ENCODE measurements at regions not wholly inside any gene's neighbourhood (a gene's known extent, or its start where the extent isn't known, plus 50 kb on each side); places are given as distances from the start of the nearest gene placed in this dataset.

GRCh38 chr19:29417048-29417447, 108.7 kb upstream of the VSTM2B start:
- in situ Hi-C loops (cut with HindIII; ENCODE audit: low pct_unique_long_range_greater_than_20kb, low sequenced_read_pairs) (no loop called here), intact Hi-C loops (cut with micrococcal nuclease; ENCODE audit: unreplicated experiment) (no loop called here)

DNA sequence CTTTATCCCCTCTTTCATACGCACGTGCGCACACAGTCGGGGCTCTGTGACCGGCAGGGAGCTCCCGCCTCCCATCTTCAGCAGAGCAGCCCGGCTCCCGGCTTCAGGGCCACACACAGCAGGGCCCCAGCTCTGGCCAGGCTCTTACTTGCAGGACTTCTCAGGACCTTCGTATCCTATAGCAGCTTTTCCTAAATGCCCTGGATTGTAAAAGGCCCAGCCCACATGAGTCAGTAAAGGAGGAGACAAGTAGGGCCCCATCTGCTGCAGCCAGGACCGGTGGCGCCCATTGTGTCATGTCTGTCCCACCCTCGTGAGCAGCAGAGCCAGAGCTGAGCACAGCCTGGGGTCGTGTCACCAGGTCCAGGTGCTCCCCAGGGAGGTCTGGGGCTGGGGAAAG, 107.6 kb upstream of the VSTM2B start:
- in situ Hi-C loops (cut with HindIII; ENCODE audit: low pct_unique_long_range_greater_than_20kb, low sequenced_read_pairs) = no loop called here
- BruUV-seq (replicated peaks) = no TSS peak

More at GRCh38 chr19:29417048-29417447, 108.7 kb upstream of the VSTM2B start:
- ChIA-PET CTCF (no interaction called here), POLR2A (no interaction called here)
- DNase-seq (ENCODE audit: low read depth, low spot score) (no peak), ATAC-seq (no peak; the same call in 1 of the 2 replicates)
- no peaks in the 10 kb centered on the region for H3K9me3 ChIP-seq (ENCODE audit: control insufficient read depth, insufficient read depth, low read depth, low read length)
- no peak overlapping the region for H3K4me3 ChIP-seq (ENCODE audit: low read depth in 2 of 2, low read length in 2 of 2)
- BruUV-seq (replicated peaks) = no TSS peak
- no peaks in the 10 kb centered on the region for H3K4me1 ChIP-seq (ENCODE audit: control insufficient read depth, insufficient read depth, low read length)
- TF ChIP-seq POLR2AphosphoS5 (IDR thresholded peaks at IDR 0.05; ENCODE audit: low read depth, low read length) = no peak
- no peak for TF ChIP-seq SIN3A (IDR thresholded peaks at IDR 0.05; ENCODE audit: borderline replicate concordance, insufficient read depth, low read depth, low read length)
- TF ChIP-seq, protein P1, sequence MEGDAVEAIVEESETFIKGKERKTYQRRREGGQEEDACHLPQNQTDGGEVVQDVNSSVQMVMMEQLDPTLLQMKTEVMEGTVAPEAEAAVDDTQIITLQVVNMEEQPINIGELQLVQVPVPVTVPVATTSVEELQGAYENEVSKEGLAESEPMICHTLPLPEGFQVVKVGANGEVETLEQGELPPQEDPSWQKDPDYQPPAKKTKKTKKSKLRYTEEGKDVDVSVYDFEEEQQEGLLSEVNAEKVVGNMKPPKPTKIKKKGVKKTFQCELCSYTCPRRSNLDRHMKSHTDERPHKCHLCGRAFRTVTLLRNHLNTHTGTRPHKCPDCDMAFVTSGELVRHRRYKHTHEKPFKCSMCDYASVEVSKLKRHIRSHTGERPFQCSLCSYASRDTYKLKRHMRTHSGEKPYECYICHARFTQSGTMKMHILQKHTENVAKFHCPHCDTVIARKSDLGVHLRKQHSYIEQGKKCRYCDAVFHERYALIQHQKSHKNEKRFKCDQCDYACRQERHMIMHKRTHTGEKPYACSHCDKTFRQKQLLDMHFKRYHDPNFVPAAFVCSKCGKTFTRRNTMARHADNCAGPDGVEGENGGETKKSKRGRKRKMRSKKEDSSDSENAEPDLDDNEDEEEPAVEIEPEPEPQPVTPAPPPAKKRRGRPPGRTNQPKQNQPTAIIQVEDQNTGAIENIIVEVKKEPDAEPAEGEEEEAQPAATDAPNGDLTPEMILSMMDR (IDR thresholded peaks at IDR 0.05) = no peak
- TF ChIP-seq TCF7L2 (IDR thresholded peaks at IDR 0.05; ENCODE audit: low read depth, low read length) = no peak
- TF ChIP-seq, protein P2, sequence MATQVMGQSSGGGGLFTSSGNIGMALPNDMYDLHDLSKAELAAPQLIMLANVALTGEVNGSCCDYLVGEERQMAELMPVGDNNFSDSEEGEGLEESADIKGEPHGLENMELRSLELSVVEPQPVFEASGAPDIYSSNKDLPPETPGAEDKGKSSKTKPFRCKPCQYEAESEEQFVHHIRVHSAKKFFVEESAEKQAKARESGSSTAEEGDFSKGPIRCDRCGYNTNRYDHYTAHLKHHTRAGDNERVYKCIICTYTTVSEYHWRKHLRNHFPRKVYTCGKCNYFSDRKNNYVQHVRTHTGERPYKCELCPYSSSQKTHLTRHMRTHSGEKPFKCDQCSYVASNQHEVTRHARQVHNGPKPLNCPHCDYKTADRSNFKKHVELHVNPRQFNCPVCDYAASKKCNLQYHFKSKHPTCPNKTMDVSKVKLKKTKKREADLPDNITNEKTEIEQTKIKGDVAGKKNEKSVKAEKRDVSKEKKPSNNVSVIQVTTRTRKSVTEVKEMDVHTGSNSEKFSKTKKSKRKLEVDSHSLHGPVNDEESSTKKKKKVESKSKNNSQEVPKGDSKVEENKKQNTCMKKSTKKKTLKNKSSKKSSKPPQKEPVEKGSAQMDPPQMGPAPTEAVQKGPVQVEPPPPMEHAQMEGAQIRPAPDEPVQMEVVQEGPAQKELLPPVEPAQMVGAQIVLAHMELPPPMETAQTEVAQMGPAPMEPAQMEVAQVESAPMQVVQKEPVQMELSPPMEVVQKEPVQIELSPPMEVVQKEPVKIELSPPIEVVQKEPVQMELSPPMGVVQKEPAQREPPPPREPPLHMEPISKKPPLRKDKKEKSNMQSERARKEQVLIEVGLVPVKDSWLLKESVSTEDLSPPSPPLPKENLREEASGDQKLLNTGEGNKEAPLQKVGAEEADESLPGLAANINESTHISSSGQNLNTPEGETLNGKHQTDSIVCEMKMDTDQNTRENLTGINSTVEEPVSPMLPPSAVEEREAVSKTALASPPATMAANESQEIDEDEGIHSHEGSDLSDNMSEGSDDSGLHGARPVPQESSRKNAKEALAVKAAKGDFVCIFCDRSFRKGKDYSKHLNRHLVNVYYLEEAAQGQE (IDR thresholded peaks at IDR 0.05; ENCODE audit: insufficient read depth in 1 of 2, low read depth in 2 of 2, low read length in 1 of 2) = no peak
- no peak overlapping the region for H3K27ac ChIP-seq (ENCODE audit: low read length)
- no peaks in the 10 kb centered on the region for H3K27me3 ChIP-seq (ENCODE audit: control insufficient read depth, insufficient read depth, low read length)
- H3K36me3 ChIP-seq (ENCODE audit: control insufficient read depth, insufficient read depth, low read length) = no peaks in the 10 kb centered on the region

More for the DNA sequence above, 107.6 kb upstream of the VSTM2B start:
- DNase-seq (ENCODE audit: low read depth, low spot score) (no peak), ATAC-seq (0 out of 2 replicates have a peak, but pooled peaks have one; percentile 15)
- Histone ChIP-seq H3K9me3 (ENCODE audit: control insufficient read depth, insufficient read depth, low read depth, low read length) (no peaks in the 10 kb centered on the region), H3K4me1 (ENCODE audit: control insufficient read depth, insufficient read depth, low read length) (no peaks in the 10 kb centered on the region), H3K36me3 (ENCODE audit: control insufficient read depth, insufficient read depth, low read length) (no peaks in the 10 kb centered on the region), H3K4me3 (ENCODE audit: low read depth in 2 of 2, low read length in 2 of 2) (no peak overlapping the region), H3K27ac (ENCODE audit: low read length) (no peak overlapping the region), H3K27me3 (ENCODE audit: control insufficient read depth, insufficient read depth, low read length) (no peaks in the 10 kb centered on the region; the same call in 1 of the 2 replicates)
- POLR2A ChIA-PET = no interaction called here
- intact Hi-C loops (cut with micrococcal nuclease; ENCODE audit: unreplicated experiment) = no loop called here
- TF ChIP-seq, protein P2 (IDR thresholded peaks at IDR 0.05; ENCODE audit: insufficient read depth in 1 of 2, low read depth in 2 of 2, low read length in 1 of 2) = no peak
- CTCF ChIA-PET = no interaction called here
